ENCODE measurements at regions not wholly inside any gene's neighbourhood (a gene's known extent, or its start where the extent isn't known, plus 50 kb on each side); places are given as distances from the start of the nearest gene placed in this dataset.
A peak's percentile ranks its signal among the peaks of the same experiment; 100 is the strongest.

- 33 to 39% methylated on average over 3 of the region's 3 CpGs for WGBS, 2 donors
- no peak overlapping the region for H3K4me3 ChIP-seq (ENCODE audit: low read depth, poor library complexity, severe bottlenecking)
- intact Hi-C loops (cut with DNase I; ENCODE audit: low total_unique reads) = no loop called here
- no peak for DNase-seq (ENCODE audit: low spot score in 2 of 2)
- no peak for TF ChIP-seq POLR2A (IDR thresholded peaks at IDR 0.05)
Measured at GRCh38 chr4:157447195-157447594, 226.7 kb downstream of the GRIA2 start.

GRCh38 chr4:157444014-157444413 is 223.5 kb downstream of the GRIA2 start:
- no peak overlapping the region for H3K4me3 ChIP-seq (ENCODE audit: low read depth, poor library complexity, severe bottlenecking)
- intact Hi-C loops (cut with DNase I; ENCODE audit: low total_unique reads) = no loop called here
- 92 to 96% methylated on average over 6 to 9 of the region's 9 CpGs for WGBS, 2 donors
- no peak for TF ChIP-seq POLR2A (IDR thresholded peaks at IDR 0.05)
- no peak for TF ChIP-seq CTCF (IDR thresholded peaks at IDR 0.05)
- DNase-seq (ENCODE audit: low spot score in 2 of 2) = peak in 1 of 2 donors; percentile 68

GRCh38 chr4:157443537-157443936 is 223.0 kb downstream of the GRIA2 start:
- TF ChIP-seq POLR2A (IDR thresholded peaks at IDR 0.05) (no peak), CTCF (IDR thresholded peaks at IDR 0.05) (no peak)
- H3K4me3 ChIP-seq (ENCODE audit: low read depth, poor library complexity, severe bottlenecking) = no peak overlapping the region
- intact Hi-C loops (cut with DNase I; ENCODE audit: low total_unique reads) = no loop called here
- 79 to 90% methylated on average over 5 of the region's 5 CpGs for WGBS, 2 donors
- peak in 1 of 2 donors; percentile 70 for DNase-seq (ENCODE audit: low spot score in 2 of 2)

GRCh38 chr4:157425897-157426296 is 205.4 kb downstream of the GRIA2 start:
- 87 to 93% methylated on average over 4 of the region's 4 CpGs for WGBS, 2 donors
- intact Hi-C loops (cut with DNase I; ENCODE audit: low total_unique reads) = no loop called here
- TF ChIP-seq CTCF (IDR thresholded peaks at IDR 0.05) (no peak), POLR2A (IDR thresholded peaks at IDR 0.05) (no peak)
- no peak for DNase-seq (ENCODE audit: low spot score in 2 of 2)
- H3K4me3 ChIP-seq (ENCODE audit: low read depth, poor library complexity, severe bottlenecking) = no peak overlapping the region

GRCh38 chr4:157423526-157424020 is 203.0 kb downstream of the GRIA2 start:
- TF ChIP-seq CTCF (IDR thresholded peaks at IDR 0.05) (no peak), POLR2A (IDR thresholded peaks at IDR 0.05) (no peak)
- H3K4me3 ChIP-seq (ENCODE audit: low read depth, poor library complexity, severe bottlenecking) = no peak overlapping the region
- intact Hi-C loops (cut with DNase I; ENCODE audit: low total_unique reads) = no loop called here
- DNase-seq (ENCODE audit: low spot score in 2 of 2) = no peak

- H3K4me3 ChIP-seq (ENCODE audit: low read depth, poor library complexity, severe bottlenecking) = no peak overlapping the region
- no peak for DNase-seq (ENCODE audit: low spot score in 2 of 2)
- intact Hi-C loops (cut with DNase I; ENCODE audit: low total_unique reads) = no loop called here
- TF ChIP-seq CTCF (IDR thresholded peaks at IDR 0.05) = no peak
- TF ChIP-seq POLR2A (IDR thresholded peaks at IDR 0.05) = no peak
Measured at GRCh38 chr4:157421365-157421764, 200.8 kb downstream of the GRIA2 start.

All from lower leg skin (tissue), 4 donors.